GM08714 (cell line): ENCODE measurements at regions not wholly inside any gene's neighbourhood (a gene's known extent, or its start where the extent isn't known, plus 50 kb on each side); places are given as distances from the start of the nearest gene placed in this dataset.

Experiments used
- H3K4me3 ChIP-seq: fragments of 200-500 bp; sonication (Bioruptor generic); 2 replicates; pipeline ENCODE4 v1.5.1; 2014; ENCODE audit warnings: mild to moderate bottlenecking, low read length, inconsistent platforms
- ZNF274 ChIP-seq: IDR thresholded peaks from 2 replicates; pipeline ENCODE4 v1.6.1; 2012; ENCODE audit warnings: mild to moderate bottlenecking, low read depth, low read length

DNA sequence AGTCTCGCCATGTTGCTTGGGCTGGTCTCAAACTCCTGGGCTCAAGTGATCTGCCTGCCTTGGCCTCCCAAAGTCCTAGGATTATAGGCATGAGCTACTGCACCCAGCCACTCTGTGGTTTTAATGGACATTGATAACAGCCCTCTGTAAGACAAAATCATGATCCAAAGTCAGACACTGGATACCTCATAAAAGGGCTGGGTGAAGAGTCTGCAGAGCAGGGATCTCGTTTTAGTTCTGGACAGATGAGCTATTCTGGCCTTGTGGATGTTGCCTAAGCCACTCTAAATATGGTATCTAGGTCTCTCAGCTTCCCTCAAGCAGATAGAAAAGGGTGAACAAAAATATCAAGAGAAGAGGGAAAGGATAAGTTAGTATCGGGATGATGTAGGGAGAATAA lies 133.4 kb upstream of the OSMR start:
- H3K4me3 ChIP-seq: no peak overlapping the region
- TF ChIP-seq ZNF274: no peak

GRCh38 chr5:38714240-38714639 lies 131.6 kb upstream of the OSMR start:
- no peak for TF ChIP-seq ZNF274
- H3K4me3 ChIP-seq: no peak overlapping the region

GRCh38 chr5:38714703-38715355 lies 131.0 kb upstream of the OSMR start:
- no peak overlapping the region for H3K4me3 ChIP-seq
- no peak for TF ChIP-seq ZNF274

GRCh38 chr5:38715696-38716095 lies 130.1 kb upstream of the OSMR start:
- H3K4me3 ChIP-seq: no peak overlapping the region
- no peak for TF ChIP-seq ZNF274

DNA sequence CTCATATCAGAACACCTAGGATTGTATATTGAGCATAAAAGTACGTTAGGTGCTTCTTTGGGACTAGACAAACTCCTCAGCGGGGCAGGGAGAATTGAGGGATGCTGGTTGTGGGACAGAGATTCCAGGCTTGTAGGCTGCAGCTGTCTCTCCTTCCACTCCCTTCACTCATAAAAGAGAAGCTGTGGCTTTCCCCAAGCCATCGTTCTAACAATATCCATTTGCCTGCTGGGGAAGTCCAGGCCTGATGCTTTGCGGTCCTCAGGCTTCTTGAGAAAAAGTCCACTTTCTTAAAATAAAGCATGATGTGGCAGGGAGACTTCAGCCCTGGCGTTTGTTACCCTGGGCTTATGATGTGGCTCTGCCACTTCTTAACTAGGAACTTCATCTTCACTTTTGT lies 129.3 kb upstream of the OSMR start:
- H3K4me3 ChIP-seq: no peak overlapping the region
- TF ChIP-seq ZNF274: no peak

GRCh38 chr5:38718771-38719391 lies 126.9 kb upstream of the OSMR start:
- no peak overlapping the region for H3K4me3 ChIP-seq

GRCh38 chr5:38719403-38719802 lies 126.4 kb upstream of the OSMR start:
- TF ChIP-seq ZNF274: no peak
- H3K4me3 ChIP-seq: no peak overlapping the region

More at GRCh38 chr5:38718771-38719391, 126.9 kb upstream of the OSMR start:
- no peak for TF ChIP-seq ZNF274

GRCh38 chr5:38719916-38720315 lies 125.9 kb upstream of the OSMR start:
- no peak for TF ChIP-seq ZNF274
- no peak overlapping the region for H3K4me3 ChIP-seq

DNA sequence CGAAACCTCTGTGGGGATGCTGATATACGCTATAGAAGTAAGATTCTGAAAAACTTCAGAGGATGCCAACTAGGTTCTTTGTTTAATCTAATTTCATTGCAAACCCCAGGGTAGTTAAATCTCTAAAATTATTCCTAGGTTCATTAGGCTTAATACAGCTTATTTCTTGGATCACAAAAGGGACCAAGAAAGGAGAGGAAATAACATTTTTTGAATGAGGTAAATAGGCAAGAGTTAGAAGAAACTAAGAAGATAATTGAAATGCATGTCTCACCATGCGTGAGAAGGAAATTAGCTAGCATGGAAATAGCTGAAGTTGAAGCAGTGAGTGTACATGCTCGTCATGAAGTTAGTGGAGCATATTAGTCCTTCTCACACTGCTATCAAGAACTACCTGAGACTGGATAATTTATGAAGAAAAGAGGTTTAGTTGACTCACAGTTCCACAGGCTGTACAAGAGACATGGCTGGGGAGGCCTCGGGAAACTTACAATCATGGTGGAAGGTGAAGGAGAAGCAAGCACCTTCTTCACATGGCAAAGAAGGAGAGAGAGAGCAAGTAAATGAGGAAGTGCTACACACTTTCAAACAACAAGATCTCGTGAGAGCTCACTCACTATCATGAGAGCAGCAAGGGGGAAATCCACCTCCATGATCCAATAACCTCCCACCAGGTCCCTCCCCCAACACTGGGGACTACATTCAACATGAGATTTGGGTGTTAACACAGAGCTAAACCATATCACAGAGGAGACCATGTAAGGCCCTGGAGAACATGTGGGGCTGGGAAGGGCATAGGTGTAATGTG lies 125.1 kb upstream of the OSMR start:
- no peak overlapping the region for H3K4me3 ChIP-seq
- no peak for TF ChIP-seq ZNF274

- TF ChIP-seq ZNF274: no peak
These were observed 122.9 kb upstream of the OSMR start for GRCh38 chr5:38722918-38723317.

DNA sequence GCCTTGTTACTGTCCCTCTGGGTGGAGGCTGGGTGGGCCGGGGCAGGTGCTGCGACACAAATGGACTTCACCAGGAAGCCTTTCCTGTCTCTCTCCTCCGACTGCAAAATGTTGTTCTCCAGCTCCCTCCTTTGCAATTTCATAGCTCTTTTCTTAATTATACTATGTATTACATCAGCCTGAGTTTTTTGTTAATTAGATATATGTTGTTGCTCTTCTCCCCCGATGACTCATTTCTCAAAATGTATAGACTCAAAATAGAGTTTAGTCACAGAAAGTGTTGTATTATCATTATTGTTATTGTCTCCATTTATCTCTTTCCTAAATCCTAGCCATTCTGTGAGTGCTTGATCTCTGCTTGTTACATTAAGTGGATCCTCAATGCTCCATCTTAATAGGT lies 122.4 kb upstream of the OSMR start:
- TF ChIP-seq ZNF274: no peak
- no peak overlapping the region for H3K4me3 ChIP-seq

More at GRCh38 chr5:38722918-38723317, 122.9 kb upstream of the OSMR start:
- H3K4me3 ChIP-seq: no peak overlapping the region

DNA sequence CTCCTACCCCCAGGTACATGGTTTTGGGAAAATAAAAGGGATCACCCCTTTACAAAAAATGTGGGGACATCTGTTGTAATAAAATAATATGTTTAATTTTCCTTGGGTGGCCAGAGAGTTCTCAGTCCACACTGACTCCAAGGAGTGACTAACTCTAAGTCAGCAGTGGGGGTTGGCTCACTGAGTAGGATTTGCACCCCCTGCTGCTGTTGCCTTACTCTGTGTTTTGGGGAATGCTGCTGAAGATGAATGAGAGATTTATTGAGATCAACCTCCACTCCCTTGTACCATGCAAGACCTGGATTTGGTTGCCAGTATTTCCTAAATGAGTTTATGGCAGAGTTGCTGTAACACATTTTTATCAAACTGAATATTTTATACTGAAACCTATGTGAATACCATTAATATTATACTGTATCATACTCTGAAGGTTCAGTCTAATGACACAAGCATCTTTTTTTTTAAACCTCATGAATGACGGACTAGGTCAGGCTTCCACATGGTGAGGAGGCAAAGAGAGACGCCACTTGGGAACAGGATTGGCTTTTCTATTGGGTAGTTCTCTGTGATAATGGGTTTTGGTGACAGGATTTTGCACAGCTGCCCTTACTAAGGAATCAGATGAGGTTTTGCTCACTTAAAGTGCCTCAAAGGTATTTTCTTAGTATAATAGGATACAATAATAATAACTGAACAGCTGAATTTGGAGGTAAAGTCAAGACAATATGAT lies 121.3 kb upstream of the OSMR start:
- H3K4me3 ChIP-seq: no peak overlapping the region
- TF ChIP-seq ZNF274: no peak

DNA sequence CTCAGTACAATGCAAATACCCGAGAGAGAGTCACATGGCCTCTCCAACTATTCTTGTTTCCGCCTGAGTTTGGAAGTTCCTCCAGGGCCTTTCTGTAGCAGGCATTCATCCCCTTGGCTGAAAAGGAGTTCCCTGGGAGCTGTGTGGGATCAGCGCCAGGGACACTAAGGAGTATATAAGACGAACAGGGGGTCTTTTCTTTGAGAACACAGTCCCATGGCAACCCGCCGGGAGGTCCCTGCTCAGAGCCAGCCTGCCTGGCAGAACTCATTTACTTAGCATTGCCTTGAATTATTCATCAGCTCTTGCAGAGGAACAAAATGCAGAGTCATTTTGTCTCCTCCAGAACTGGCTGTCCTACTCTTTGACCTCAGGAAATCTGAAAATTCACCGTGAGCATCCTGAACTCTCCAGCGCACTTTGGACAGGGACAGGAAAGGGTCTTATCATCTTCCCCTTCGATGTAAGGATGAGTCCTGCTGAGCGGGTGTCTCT lies 120.4 kb upstream of the OSMR start:
- no peak for TF ChIP-seq ZNF274
- H3K4me3 ChIP-seq: no peak overlapping the region

GRCh38 chr5:38726279-38726678 lies 119.5 kb upstream of the OSMR start:
- H3K4me3 ChIP-seq: no peak overlapping the region
- no peak for TF ChIP-seq ZNF274

DNA sequence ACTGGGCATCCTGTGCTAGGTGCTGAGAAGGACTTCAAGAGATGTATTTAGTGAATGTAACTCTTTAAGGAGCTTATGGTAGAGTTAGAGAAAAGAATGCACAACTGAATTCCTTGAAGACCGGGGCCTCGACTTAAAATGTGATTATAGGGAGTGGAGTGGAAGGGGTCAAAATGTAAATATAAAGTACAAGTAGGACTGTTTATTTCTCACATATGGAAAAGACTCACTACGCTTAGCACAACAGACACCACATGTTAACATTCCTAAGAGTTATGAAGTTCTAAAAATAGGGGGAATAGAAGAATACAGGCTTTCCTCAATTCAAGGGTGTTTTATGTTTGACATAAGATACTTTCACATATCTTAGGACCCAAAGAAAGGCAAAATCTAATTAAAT lies 117.8 kb upstream of the OSMR start:
- H3K4me3 ChIP-seq: no peak overlapping the region
- TF ChIP-seq ZNF274: no peak
